H1 (cell line): ENCODE measurements at regions not wholly inside any gene's neighbourhood (a gene's known extent, or its start where the extent isn't known, plus 50 kb on each side); places are given as distances from the start of the nearest gene placed in this dataset.

Source experiments
- SIRT6 ChIP-seq: IDR thresholded peaks from one replicate; pipeline ENCODE4 v1.7.1; 2012; ENCODE audit warnings: low read length, inconsistent platforms

GRCh38 chr18:77557046-77557587, 307.5 kb downstream of the GALR1 start (continued):
- no peak for TF ChIP-seq SIRT6
